CD4-positive, alpha-beta T cell treated with Interleukin-4 for 4 hours (primary cell): ENCODE measurements at regions not wholly inside any gene's neighbourhood (a gene's known extent, or its start where the extent isn't known, plus 50 kb on each side); places are given as distances from the start of the nearest gene placed in this dataset.
A peak's percentile ranks its signal among the peaks of the same experiment; 100 is the strongest.

Experiments used
- DNase-seq: peaks from one replicate; pipeline ENCODE4 v3.0.0-alpha.2; 2020

DNA sequence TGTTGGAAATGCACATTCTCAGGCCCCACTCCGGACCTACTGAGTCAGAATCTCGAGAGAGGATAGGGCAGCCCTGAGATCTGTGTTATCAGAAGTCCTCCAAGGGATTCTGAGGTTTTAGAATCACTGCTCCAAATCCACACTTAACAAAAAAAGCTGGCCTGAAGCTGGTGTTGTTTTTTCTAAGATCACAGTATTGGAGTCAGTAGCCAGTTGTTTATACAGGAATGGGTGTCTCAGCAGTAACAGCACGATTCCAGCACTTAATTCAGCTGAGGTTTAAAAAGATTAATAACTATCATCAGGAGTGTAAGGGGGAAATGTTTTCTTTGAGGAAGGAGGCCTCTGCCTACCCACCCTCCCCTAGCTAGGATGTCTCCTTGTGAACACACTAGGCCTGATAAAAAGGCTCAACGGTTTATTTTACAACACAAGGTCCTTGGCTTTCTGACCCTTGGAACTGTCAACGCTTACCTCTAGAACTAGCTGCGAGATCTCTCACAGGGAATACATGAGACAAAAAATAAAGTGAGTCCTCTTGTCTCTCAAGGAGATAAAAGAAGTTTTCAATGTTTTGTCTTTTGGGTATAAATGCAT lies 505.4 kb downstream of the CD83 start:
- DNase-seq: no peak

DNA sequence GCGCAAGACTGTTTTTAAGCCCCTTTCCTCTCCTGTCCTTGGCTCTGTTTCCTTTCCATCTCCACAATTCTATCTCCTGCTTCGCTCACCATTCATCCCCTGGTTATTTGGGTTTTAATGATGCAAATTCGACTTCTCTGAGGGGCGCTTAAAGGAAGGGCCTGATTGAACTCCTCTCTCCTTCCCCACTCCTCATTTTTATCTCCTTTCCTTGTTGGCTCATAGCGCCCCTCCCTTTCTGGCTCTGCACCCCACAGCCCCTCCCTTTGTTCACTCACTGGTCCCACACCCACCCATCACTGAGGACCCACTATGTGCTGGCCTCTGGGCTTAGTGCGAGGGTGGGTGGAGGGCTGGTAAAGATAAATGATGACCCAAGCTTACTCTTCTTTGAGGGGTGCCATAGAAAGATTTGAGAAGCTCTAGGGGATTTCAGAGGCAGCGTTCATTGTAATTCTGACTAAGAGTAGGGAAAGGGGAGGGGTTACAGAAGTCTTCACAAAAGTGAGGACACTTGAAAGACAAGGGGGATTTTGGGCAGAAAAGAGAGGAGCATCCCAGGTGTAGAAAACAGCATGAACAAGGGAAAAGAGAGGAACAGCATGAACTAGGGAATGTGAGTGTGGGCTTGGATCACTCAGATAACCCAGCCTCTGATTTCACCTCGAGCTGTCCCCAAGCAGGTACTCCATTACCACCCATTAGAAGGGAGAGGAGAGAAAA lies 507.8 kb downstream of the CD83 start:
- DNase-seq: no peak

- no peak for DNase-seq
Observed at GRCh38 chr6:14626556-14626955, 509.0 kb downstream of the CD83 start.

DNA sequence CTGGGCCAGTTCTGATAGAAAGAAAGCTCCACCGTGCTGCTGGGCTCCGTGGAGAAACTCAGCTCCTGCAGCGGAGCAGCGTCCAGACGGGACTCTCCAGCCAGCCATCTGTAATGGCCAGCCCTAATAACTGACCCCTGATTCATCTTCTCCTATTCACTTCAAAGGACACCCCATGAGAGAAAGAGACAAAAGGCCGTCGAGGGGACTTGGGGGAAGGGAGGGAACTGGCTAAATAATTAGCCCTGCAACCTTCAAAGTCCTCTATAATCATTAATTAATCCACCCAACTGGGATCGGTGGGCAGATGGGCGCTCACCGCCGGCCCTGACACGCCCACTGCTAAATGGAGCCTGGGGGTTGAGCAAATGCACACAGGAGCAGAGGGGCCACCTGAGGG lies 512.4 kb downstream of the CD83 start:
- no peak for DNase-seq

DNA sequence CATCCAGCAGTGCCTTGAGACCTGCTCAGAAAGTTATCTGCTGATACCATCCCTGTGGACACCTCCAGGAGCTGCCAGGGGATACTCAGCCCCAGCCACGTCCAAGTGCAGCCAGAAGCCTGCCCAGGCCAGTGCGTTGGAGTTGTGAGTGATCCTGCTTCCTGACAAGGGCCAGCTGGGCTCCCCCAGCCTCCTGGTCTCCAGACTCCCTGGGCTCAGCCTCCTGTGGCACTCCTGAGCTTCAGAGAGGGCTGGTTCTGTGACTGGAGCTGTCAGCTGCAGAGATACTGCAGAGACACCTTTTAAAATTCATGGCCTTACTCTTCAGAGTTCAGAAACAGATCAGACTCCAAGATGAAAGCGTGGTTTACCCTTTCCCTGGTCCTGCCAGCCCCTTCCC lies 515.9 kb downstream of the CD83 start:
- no peak for DNase-seq

DNA sequence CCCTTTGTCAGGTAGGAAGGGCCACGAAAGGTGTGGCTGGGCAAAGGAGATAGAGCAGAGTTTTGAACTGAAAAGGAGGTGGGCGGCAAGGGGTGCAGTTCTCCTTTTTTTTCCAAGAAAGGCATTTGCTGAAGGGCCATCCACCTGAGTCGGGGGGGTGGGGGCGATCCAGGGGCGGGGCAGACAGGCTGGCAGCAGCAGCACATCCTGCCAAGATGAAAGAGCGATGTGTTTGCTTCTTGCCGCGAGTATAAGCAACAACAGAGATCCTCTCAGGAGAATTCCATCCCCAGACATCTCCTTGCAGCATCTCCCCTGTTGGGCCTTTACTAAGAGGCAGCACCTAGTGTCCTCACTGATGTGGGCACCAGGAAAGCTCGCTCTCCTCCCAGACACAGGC lies 516.5 kb downstream of the CD83 start:
- DNase-seq: no peak

GRCh38 chr6:14635195-14635594 lies 517.6 kb downstream of the CD83 start:
- peak; percentile 47 for DNase-seq

- peak; percentile 26 for DNase-seq
Observed at GRCh38 chr6:14635934-14636591, 518.5 kb downstream of the CD83 start.

- no peak for DNase-seq
Observed at GRCh38 chr6:14638435-14638905, 520.9 kb downstream of the CD83 start.

DNA sequence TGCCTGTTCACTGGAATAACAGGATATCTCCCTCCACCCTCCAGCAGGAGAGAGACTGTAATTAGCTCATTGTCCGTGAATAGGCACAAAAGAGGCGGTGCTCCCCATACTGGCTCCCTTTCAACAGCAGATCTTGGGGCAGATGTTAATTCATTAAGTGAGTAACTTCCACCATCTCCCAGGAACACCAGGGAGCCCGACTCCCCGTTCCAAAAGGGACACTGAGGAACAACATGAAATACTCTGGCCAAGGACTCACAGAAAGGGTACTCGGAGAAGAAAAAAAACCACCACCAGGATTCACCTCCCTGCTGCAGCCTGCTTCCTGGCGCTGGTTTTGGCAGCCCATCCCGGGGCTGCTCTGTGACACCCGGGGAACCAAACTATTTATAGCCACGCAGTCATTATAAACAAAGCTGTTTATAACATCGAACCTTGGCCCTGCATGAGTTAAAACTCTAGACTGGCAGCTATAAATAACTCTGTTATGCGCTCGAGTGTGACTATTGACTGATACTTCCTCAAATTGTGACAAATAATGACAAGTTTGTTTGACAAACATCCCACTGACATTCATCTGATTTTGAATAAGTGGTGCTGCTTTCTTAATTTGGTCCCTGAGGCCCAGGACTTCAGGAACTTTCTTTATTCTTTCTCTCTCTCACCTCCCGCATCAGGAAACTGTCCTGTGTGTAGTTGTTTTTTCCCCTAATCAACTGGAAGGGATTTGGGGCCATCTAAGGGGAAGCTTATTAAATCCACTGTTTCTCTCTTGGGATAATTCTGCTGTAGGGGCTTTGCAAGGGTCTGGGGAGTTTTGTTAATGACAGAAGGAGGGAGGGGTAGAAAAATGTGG lies 521.6 kb downstream of the CD83 start:
- DNase-seq: no peak

DNA sequence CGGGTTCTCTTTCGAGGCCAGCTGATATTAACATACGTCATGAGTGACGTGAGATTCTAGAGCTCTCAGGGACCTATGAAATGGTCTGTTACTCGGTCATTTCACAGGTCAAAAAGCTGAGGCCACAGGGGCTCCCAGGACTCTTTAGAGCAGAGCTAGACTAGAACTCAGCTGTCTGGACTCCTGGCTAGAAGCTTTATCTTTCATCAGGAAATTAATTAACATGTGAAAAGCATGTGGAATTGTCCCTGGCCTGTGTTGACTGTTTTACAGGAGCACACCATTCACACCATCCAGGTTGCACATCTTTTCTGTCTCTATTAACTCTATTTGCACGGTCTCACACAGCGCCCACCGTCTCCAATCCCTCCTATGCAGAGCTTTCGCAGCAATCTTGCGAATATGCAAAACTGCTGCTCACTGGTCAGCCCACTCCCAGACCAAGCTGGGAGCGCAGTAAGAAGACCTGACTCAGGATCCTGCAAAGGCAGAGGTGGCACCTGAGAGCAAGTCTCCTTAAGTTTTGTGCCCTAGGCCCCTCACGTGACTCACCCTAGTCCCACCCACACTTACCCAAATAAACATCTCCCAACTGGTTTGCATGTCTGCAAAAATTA lies 522.5 kb downstream of the CD83 start:
- no peak for DNase-seq

DNA sequence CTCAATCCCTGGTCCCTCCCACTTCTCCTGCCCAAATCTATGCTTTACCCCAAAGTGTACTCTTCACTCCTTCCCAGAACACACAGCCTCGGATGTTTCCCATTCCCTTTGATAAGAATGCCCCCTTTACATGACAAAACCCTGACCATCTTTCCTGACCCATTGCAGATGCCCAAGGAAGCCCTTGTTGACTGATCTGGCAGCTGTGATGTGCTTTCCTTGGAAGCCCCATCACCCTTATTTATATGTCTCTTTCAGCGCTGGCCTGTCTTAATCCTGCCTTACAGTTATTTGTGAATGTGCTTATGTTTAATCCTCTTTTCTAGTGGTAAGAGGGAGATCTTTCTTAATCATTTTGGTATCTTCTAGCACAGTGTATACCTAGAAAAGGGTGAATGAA lies 523.1 kb downstream of the CD83 start:
- DNase-seq: no peak

DNA sequence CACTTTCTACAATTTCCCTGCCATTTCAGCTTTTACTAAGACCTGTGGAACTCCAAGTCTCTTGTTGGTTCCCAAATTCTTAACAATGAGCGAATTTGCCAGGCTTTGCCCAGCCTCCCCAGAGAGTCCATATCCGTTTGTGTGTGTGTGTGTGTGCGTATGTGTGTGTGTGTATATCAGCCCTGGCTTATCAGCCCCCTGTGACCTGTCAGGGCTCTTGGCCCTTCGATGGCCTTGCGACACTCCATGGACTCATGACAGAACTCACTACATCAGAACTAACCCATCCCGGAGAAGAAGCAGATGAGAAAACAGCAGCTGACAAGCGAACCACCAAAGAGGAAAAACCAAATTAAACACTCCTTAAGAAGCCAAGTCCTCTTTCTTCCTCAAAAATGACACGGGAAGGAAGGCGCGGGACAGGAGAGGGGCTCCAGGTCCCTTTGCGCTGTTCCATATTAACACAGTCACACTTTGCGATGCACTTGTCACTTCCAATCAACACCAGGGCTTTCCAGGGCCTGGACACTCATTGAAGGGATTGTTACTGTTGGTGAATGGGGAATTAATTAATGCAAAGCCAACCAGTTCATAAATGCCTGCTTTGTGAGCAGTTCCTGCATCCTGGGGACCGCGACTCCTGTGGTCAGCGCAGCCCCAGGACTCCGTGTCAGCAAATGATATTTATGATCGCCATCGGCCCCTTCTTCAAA lies 524.0 kb downstream of the CD83 start:
- DNase-seq: no peak

- no peak for DNase-seq
Observed at GRCh38 chr6:14642136-14642505, 524.5 kb downstream of the CD83 start.

GRCh38 chr6:14642842-14643241 lies 525.3 kb downstream of the CD83 start:
- no peak for DNase-seq

DNA sequence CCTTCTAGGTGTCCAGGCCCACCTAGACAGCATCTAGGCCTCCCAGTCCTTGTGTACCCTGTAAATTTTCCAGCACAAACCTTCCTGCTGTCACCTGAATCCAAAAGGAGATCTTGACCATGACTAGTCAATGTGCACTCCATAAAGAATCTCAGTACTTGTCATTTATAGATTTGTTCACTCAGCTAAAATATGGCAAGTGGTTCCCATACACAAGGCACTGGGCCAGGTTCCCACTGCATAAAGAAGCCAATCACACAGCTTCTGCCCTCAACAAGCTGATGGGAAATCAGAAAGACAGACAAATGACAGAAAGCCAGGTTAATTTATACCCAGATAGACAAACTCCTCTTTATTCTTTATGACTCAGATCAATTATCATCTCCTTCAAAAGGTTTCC lies 526.8 kb downstream of the CD83 start:
- DNase-seq: no peak

GRCh38 chr6:14645221-14645620 lies 527.6 kb downstream of the CD83 start:
- no peak for DNase-seq

DNA sequence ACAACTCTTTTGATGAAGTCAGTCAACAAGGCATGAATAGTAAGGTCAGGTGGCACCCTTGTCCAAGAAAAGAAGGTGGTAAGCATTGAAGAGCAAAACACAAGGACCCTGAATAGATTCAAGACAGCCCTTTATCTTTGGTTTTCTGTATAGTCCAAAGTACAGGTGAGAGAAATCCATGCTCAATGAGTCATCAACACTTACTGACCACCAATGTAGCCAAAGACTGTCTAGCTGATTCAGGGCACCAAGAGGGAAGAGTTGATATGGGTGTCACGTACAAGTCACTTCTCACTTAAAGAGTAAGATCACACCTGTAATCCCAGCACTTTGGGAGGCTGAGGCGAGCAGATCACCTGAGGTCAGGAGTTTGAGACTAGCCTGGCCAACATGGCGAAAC lies 528.3 kb downstream of the CD83 start:
- DNase-seq: no peak

DNA sequence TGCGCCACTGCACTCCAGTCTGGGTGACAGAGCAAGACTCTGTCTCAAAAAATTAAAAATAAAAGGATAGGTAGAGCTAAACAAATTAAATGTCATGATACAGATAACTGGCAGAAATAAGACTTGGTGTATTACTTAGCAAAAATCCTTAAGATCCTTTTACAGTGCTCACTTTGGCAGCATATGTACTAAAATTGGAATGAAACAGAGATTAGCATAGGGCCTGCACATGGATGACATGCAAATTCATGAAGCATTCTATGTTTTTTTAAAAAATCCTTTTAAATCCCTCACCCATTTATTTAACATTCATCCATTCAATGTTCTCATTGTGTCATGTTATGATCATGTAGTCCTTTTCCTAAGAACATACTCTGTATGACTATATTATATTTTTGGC lies 528.8 kb downstream of the CD83 start:
- no peak for DNase-seq

- no peak for DNase-seq
Observed at GRCh38 chr6:14647357-14647756, 529.8 kb downstream of the CD83 start.

GRCh38 chr6:14652536-14652935 lies 535.0 kb downstream of the CD83 start:
- no peak for DNase-seq
